ENCODE measurements at regions not wholly inside any gene's neighbourhood (a gene's known extent, or its start where the extent isn't known, plus 50 kb on each side); places are given as distances from the start of the nearest gene placed in this dataset.

DNA sequence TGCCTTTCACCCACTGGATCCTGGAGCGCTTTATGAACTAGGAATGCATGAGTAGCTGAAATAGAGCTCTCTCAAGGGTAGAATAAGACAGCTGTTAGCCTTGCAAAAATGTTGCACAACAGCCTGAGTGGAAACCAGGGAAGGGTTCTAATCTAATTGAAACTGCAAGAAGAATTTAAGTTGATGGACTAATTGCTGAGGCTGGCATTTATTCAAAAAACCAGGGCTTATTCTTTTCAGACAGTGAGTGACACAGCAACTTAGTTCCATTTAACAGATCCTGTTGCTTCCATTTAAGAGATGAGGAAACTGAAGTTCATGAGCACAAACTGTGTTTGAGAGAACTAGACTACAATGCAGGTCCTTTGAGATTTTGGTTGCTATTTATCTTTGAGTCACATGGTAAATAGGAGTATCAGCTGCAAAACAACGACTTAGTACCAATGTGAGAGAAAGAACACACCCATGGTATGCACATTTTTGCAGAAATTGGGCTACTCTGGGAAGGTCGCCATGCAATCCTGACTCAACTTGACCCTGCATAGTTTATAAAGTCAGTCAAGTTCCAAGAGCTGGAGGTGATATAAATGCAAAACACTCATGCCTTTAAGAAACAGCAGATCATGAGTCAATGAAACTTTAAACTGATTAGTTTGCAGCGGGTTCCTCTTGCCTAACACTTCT is 76.4 kb upstream of the PARD3B start:
- Histone ChIP-seq H3K4me1 (replicated peaks in 1 of 2) (no peaks in the 10 kb centered on the region), H3K27ac (no peak overlapping the region), H3K9me3 (replicated peaks in 1 of 3) (no peaks in the 10 kb centered on the region), H3K27me3 (no peaks in the 10 kb centered on the region), H3K36me3 (replicated peaks in 1 of 2) (no peaks in the 10 kb centered on the region), H3K4me3 (no peak overlapping the region)
- intact Hi-C loops (cut with DNase I), result no loop called here
- WGBS, 4 donors, result 61 to 68% (median 66%) methylated on average over 4 of the region's 4 CpGs
- TF ChIP-seq, protein P1, sequence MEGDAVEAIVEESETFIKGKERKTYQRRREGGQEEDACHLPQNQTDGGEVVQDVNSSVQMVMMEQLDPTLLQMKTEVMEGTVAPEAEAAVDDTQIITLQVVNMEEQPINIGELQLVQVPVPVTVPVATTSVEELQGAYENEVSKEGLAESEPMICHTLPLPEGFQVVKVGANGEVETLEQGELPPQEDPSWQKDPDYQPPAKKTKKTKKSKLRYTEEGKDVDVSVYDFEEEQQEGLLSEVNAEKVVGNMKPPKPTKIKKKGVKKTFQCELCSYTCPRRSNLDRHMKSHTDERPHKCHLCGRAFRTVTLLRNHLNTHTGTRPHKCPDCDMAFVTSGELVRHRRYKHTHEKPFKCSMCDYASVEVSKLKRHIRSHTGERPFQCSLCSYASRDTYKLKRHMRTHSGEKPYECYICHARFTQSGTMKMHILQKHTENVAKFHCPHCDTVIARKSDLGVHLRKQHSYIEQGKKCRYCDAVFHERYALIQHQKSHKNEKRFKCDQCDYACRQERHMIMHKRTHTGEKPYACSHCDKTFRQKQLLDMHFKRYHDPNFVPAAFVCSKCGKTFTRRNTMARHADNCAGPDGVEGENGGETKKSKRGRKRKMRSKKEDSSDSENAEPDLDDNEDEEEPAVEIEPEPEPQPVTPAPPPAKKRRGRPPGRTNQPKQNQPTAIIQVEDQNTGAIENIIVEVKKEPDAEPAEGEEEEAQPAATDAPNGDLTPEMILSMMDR (IDR thresholded peaks at IDR 0.05), result no peak
- no peak for TF ChIP-seq POLR2A (IDR thresholded peaks at IDR 0.05)
- peak in 1 of 7 donors; percentile 2 for DNase-seq

DNA sequence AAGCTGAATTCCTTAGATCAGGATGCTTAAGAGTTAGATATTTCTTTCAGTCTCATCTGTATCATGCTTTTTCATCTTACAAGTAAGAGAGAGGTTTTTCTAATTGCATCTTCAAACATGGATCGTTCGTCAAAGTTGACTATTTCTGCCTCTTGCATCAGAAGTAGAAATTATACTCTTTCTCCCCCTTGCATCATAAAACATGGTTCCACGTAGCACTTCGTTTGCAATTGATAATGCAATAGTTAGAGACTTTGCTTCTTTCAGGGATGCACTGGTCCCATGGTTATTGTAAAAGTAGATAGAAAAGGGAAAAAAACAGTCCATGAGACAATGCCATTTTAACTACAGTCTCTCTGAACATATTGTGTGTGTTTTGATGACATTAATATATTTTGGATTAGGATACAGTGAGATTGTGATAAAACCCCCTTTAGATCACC is 75.1 kb upstream of the PARD3B start:
- Histone ChIP-seq H3K27me3 (no peaks in the 10 kb centered on the region), H3K9me3 (replicated peaks in 1 of 3) (no peaks in the 10 kb centered on the region), H3K4me3 (no peak overlapping the region), H3K27ac (no peak overlapping the region), H3K4me1 (replicated peaks in 1 of 2) (no peaks in the 10 kb centered on the region), H3K36me3 (replicated peaks in 1 of 2) (no peaks in the 10 kb centered on the region)
- intact Hi-C loops (cut with DNase I), result no loop called here
- WGBS, 4 donors, result 70 to 85% (median 75%) methylated on average over 4 of the region's 4 CpGs
- DNase-seq, result no peak
- TF ChIP-seq POLR2A (IDR thresholded peaks at IDR 0.05), result no peak
- TF ChIP-seq, protein P1 (IDR thresholded peaks at IDR 0.05), result no peak

DNA sequence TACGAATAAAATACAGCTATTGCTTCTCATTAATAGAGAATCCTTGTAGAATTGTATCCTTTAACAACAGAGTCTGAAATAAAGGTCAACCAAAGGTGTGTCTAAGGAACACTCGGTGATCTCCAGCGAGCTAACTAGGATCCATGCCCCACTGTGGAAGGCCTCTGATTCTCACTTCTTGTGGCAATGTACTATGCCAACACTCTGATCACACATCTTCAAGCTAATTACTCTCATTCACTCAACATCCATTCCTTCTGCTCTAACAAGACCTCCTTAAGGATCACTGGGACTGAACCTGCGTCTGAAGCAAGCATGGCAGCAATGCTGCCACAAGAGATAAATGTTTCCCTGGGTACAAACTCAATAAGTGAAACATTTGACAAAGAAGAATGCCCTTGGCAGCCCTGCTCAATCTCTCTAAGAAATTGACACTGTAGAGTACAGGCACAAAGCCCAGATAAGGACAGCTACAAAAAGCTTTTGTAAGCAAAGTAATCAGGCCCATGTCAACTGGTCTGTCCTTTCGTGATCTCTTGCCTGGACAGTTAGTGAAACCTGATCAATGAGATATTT is 74.6 kb upstream of the PARD3B start:
- Histone ChIP-seq H3K36me3 (replicated peaks in 1 of 2) (no peaks in the 10 kb centered on the region), H3K27me3 (no peaks in the 10 kb centered on the region), H3K4me1 (replicated peaks in 1 of 2) (no peaks in the 10 kb centered on the region), H3K4me3 (no peak overlapping the region), H3K27ac (no peak overlapping the region), H3K9me3 (replicated peaks in 1 of 3) (no peaks in the 10 kb centered on the region)
- no peak for DNase-seq
- intact Hi-C loops (cut with DNase I), result no loop called here
- TF ChIP-seq, protein P1 (IDR thresholded peaks at IDR 0.05), result no peak
- no peak for TF ChIP-seq POLR2A (IDR thresholded peaks at IDR 0.05)
- 71 to 79% (median 74%) methylated on average over 5 of the region's 5 CpGs for WGBS, 4 donors

DNA sequence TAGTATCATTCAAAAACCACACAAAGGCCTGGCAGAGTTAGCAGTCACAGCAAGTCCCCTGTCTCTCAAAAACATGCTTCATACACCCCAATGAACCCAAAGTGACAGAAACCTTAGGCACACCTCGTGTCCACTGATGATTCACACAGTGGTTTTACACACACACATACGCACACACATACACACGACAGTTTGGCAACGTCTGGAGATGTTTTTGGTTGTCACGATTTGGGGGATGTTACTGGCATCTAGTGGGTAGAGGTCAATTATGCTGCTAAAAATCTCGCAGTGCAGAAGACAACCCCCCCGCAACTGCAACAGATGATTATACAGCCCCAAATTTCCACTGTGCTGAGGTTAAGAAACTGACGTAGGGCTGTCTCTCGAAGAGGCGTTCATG is 72.9 kb upstream of the PARD3B start:
- H3K4me3 ChIP-seq, result no peak overlapping the region
- DNase-seq, result no peak
- H3K27ac ChIP-seq, result no peak overlapping the region
- intact Hi-C loops (cut with DNase I), result no loop called here
- TF ChIP-seq POLR2A (IDR thresholded peaks at IDR 0.05), result no peak
- TF ChIP-seq, protein P1 (IDR thresholded peaks at IDR 0.05), result no peak
- no peaks in the 10 kb centered on the region for H3K36me3 ChIP-seq (replicated peaks in 1 of 2)
- no peaks in the 10 kb centered on the region for H3K4me1 ChIP-seq (replicated peaks in 1 of 2)
- H3K9me3 ChIP-seq (replicated peaks in 1 of 3), result no peaks in the 10 kb centered on the region
- WGBS, 4 donors, result 78 to 84% (median 79%) methylated on average over 9 to 10 of the region's 10 CpGs
- no peaks in the 10 kb centered on the region for H3K27me3 ChIP-seq
